HT1080 (cell line): ENCODE measurements at regions not wholly inside any gene's neighbourhood (a gene's known extent, or its start where the extent isn't known, plus 50 kb on each side); places are given as distances from the start of the nearest gene placed in this dataset.

Source experiments
- DNase-seq: peaks from one replicate; pipeline ENCODE4 v3.0.0-alpha.2; 2015; ENCODE audit warnings: low read depth

DNA sequence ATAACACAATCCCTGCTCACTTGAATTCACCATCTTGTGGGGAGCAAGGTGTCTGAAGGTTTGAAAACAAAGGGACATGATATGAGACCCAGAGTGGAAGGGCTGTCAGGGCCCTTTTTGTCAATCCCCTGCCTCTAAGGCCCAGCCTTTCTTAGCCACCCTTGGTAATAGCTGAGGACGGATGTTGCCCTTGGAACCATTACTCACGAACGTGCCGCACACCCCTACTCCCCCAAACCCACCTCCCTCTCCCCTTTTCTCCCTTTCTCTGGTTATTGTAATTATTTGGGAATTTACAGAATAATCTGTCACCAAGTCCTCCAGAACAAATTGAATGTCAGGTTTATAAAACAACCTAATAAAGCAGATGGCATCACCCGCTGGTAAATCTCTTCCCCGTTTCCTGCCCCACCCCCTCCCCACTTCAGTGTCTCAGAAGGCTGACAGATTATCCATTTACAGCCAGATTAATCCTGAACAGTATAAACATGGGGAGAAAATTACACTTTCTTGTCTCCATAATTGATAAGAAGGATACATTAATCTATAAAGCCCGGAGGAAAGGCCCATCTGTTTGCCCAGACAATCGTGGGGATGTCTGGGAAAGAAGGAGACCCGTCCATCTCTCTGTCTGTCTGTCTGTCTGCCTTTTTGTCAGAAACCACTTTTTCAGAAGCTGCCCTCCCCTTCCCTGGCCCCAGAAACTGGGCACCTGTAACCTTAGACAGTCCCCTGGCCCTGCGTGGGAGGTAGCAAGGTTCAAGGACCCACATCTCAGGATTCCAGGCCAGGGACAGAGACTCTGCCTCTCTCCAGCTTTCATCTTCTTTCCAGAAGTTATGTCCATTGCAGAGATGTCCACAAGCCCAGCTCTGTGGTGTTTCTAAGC, 60.6 kb upstream of the CD34 start:
- no peak for DNase-seq

- DNase-seq: no peak
Measured at GRCh38 chr1:207970329-207971233, 59.7 kb upstream of the CD34 start.

GRCh38 chr1:207969528-207969927, 58.6 kb upstream of the CD34 start:
- no peak for DNase-seq

DNA sequence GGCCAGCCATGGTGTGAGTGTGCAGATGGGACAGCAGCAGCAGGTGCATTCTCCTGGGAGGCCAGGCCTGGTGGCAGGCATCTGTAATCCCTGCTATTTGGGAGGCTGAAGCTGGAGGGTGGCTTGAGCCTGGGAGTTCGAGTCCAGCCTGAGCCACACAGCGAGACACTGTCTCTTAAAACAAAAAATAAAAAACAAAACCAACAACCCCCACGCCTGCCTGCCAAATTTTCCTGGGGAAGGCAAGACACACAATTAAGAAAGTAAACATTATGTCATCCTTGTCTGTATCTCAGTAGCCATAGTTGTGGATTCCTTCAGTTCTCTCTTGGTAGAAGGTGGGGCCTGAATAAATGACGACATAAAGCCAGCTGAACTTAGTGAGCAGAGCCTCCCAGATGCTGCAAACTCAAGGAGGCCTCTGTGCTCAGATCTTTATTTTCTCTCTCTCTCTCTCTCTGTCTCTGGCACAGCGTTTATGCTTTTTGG, 57.6 kb upstream of the CD34 start:
- DNase-seq: no peak

GRCh38 chr1:207967703-207968102, 56.8 kb upstream of the CD34 start:
- DNase-seq: no peak

- no peak for DNase-seq
Measured at GRCh38 chr1:207966521-207966920, 55.6 kb upstream of the CD34 start.

GRCh38 chr1:207965392-207966387, 54.8 kb upstream of the CD34 start:
- DNase-seq: no peak

- DNase-seq: peak; percentile 42
Measured at GRCh38 chr1:207964195-207964966, 53.5 kb upstream of the CD34 start.

- peak; percentile 85 for DNase-seq
Measured at GRCh38 chr1:207963427-207964194, 52.7 kb upstream of the CD34 start.

- no peak for DNase-seq
Measured at GRCh38 chr1:207962716-207963426, 51.9 kb upstream of the CD34 start.
